GM12878 (cell line): ENCODE measurements at regions not wholly inside any gene's neighbourhood (a gene's known extent, or its start where the extent isn't known, plus 50 kb on each side); places are given as distances from the start of the nearest gene placed in this dataset.

Source experiments
- ATAC-seq: fragments of 200-7000 bp; cut with Tn5 transposase; 3 replicates; pipeline ENCODE4 v1.9.1; 2020; ENCODE audit warnings: mild to moderate bottlenecking, moderate library complexity
- BruUV-seq: library from RNA; stranded (reverse); fragments of 400-500 nt; replicated peaks from 2 replicates; lab custom pipeline; 2021; lab: Mats Ljungman, UMichigan
- CTCF ChIA-PET: fragments of 300-600 bp; sonication (Branson Sonifier 250); formaldehyde crosslinking; extraction: SDS; loops from one replicate; lab custom pipeline; 2021; ENCODE audit warnings: inconsistent platforms; lab: Yijun Ruan, JAX
- POLR2A ChIA-PET: fragments of 350-600 bp; formaldehyde crosslinking; extraction: SDS; loops from one replicate; lab custom pipeline; 2021; ENCODE audit warnings: inconsistent platforms; lab: Charles Lee
- RAD21 ChIA-PET: fragments of 300-600 bp; sonication (Branson Sonifier 250); formaldehyde crosslinking; loops from one replicate; lab custom pipeline; 2023; ENCODE audit warnings: antibody characterized with exemption; ENCODE audit not compliant: unreplicated experiment; lab: Charles Lee
- SMC1A ChIA-PET: fragments of 300-600 bp; sonication (Branson Sonifier 250); formaldehyde crosslinking; loops from one replicate; lab custom pipeline; 2023; ENCODE audit not compliant: unreplicated experiment, uncharacterized antibody; lab: Charles Lee
- DNase-seq: peaks from one replicate; pipeline ENCODE4 v3.0.0-alpha.2; 2011; ENCODE audit warnings: low read depth, low spot score
- FAIRE-seq: peaks from 3 replicates; lab custom pipeline; 2011; peaks lifted over from hg19 to GRCh38; lab: Jason Lieb, UNC
- H2AFZ ChIP-seq: 2 replicates; pipeline ENCODE4 v1.6.0; 2011; ENCODE audit warnings: low read depth, low read length, control low read depth; ENCODE audit not compliant: control insufficient read depth
- H3K27ac ChIP-seq: 2 replicates; pipeline ENCODE4 v1.5.1; 2011; ENCODE audit warnings: control low read depth; ENCODE audit not compliant: control insufficient read depth, insufficient read depth
- H3K27me3 ChIP-seq, 2 experiments: replicated peaks in 1 of 2; 2 replicates each; pipeline versions ENCODE4 v1.6.0 to v1.6.1; 2011; ENCODE audit warnings: low read length in 1 of 2; ENCODE audit not compliant: control insufficient read depth in 2 of 2, insufficient read depth in 2 of 2
- H3K36me3 ChIP-seq, 2 experiments: 2 replicates each; pipeline ENCODE4 v1.5.1; 2011; ENCODE audit warnings: low read length in 1 of 2; ENCODE audit not compliant: control insufficient read depth in 2 of 2, insufficient read depth in 2 of 2
- H3K4me1 ChIP-seq: 2 replicates; pipeline ENCODE4 v1.6.1; 2011; ENCODE audit warnings: mild to moderate bottlenecking, low read length, moderate library complexity, mixed read lengths; ENCODE audit not compliant: control insufficient read depth, insufficient read depth
- H3K4me2 ChIP-seq: 2 replicates; pipeline ENCODE4 v1.6.0; 2011; ENCODE audit warnings: control low read depth; ENCODE audit not compliant: control insufficient read depth, insufficient read depth
- H3K4me3 ChIP-seq: fragments of 200-600 bp; sonication (generic); 2 replicates; pipeline ENCODE4 v1.5.1; 2016
- H3K79me2 ChIP-seq: 2 replicates; pipeline ENCODE4 v1.6.0; 2011; ENCODE audit warnings: low read length; ENCODE audit not compliant: control insufficient read depth, insufficient read depth
- H3K9ac ChIP-seq: 2 replicates; pipeline ENCODE4 v1.8.0; 2011; ENCODE audit warnings: low read length, control low read depth, mixed read lengths; ENCODE audit not compliant: control insufficient read depth, insufficient read depth
- H3K9me3 ChIP-seq: replicated peaks from 3 replicates; pipeline ENCODE4 v1.5.1; 2011; ENCODE audit warnings: mild to moderate bottlenecking, low read length; ENCODE audit not compliant: control insufficient read depth, insufficient read depth
- H4K20me1 ChIP-seq: 2 replicates; pipeline ENCODE4 v1.6.0; 2011; ENCODE audit not compliant: control insufficient read depth, insufficient read depth
- BACH1 ChIP-seq: fragments of 450-650 bp; IDR thresholded peaks from 2 replicates; pipeline ENCODE4 v1.6.1; 2017; ENCODE audit warnings: mild to moderate bottlenecking, borderline replicate concordance
- BCL11A ChIP-seq: IDR thresholded peaks from 2 replicates; pipeline ENCODE4 v1.6.1; 2011; ENCODE audit warnings: low read depth, low read length
- CBFB ChIP-seq: IDR thresholded peaks from 2 replicates; pipeline ENCODE4 v1.6.1; 2016; ENCODE audit warnings: antibody characterized with exemption, low read depth
- CEBPZ ChIP-seq: fragments of 150-350 bp; IDR thresholded peaks from 2 replicates; pipeline ENCODE4 v1.6.1; 2016; ENCODE audit warnings: low read depth, low read length
- E2F4 ChIP-seq: IDR thresholded peaks from 2 replicates; pipeline ENCODE4 v1.6.1; 2012; ENCODE audit warnings: low read depth, low read length, improper control_type of control experiment
- IKZF2 ChIP-seq, 2 experiments: fragments of 450-650 bp; IDR thresholded peaks; 2 replicates each; pipeline ENCODE4 v1.6.1; 2017; ENCODE audit warnings: mild to moderate bottlenecking in 2 of 2, moderate library complexity in 2 of 2
- MEF2B ChIP-seq: fragments of 450-650 bp; IDR thresholded peaks from 2 replicates; pipeline ENCODE4 v1.6.1; 2018; ENCODE audit warnings: mild to moderate bottlenecking, moderate library complexity; ENCODE audit not compliant: partially characterized antibody, poor library complexity, severe bottlenecking
- MLLT1 ChIP-seq: fragments of 450-650 bp; IDR thresholded peaks from 2 replicates; pipeline ENCODE4 v1.6.1; 2016; ENCODE audit warnings: mild to moderate bottlenecking
- POLR2AphosphoS2 ChIP-seq: IDR thresholded peaks from 2 replicates; pipeline ENCODE4 v1.6.1; 2011; ENCODE audit warnings: low read depth, mild to moderate bottlenecking, low read length, improper control_type of control experiment, moderate library complexity
- POLR2AphosphoS5 ChIP-seq: IDR thresholded peaks from 2 replicates; pipeline ENCODE4 v1.6.1; 2011; ENCODE audit warnings: mild to moderate bottlenecking, low read length, inconsistent platforms
- STAT3 ChIP-seq: IDR thresholded peaks from 2 replicates; pipeline ENCODE4 v1.6.1; 2011; ENCODE audit warnings: low read depth, low read length, improper control_type of control experiment
- SUZ12 ChIP-seq: fragments of 200-600 bp; sonication (generic); IDR thresholded peaks from one replicate; pipeline ENCODE4 v1.6.1; 2018; ENCODE audit warnings: antibody characterized with exemption, mild to moderate bottlenecking; ENCODE audit not compliant: unreplicated experiment
- WGBS: methylation state at CpG from one replicate; pipeline ENCODE4 v1.1.6; 2016; ENCODE audit warnings: low lambda C conversion rate; ENCODE audit not compliant: insufficient replicate concordance, insufficient coverage; ENCODE audit errors: missing lambda C conversion rate; 5-methylcytosine and 5-hydroxymethylcytosine counted together
- in situ Hi-C: fragments of 300-500 bp; cut with MboI; formaldehyde crosslinking; loops from 9 replicates; pipeline ENCODE4 v1.14.3; 2018; ENCODE audit warnings: mixed read lengths
- intact Hi-C: fragments of 100-400 bp; cut with micrococcal nuclease; formaldehyde crosslinking; loops from one replicate; pipeline ENCODE4 v1.14.2; 2022; ENCODE audit not compliant: unreplicated experiment

GRCh38 chr6:47157653-47158219, 115.6 kb upstream of the ADGRF1 start:
- 0% methylated on average over 2 of the region's 2 CpGs for WGBS
- FAIRE-seq = no peak
- SMC1A ChIA-PET = interaction anchor here (0.6 kb wide), 1 partner anchor 112 kb away, joined by 3 read pairs; no protein-coding TSS in a partner anchor

GRCh38 chr6:47157063-47157462, 114.9 kb upstream of the ADGRF1 start:
- in situ Hi-C loops = no loop called here
- no peaks in the 10 kb centered on the region for H3K9me3 ChIP-seq
- H3K36me3 ChIP-seq = no peaks in the 10 kb centered on the region
- H3K9ac ChIP-seq = no peak overlapping the region
- H3K4me2 ChIP-seq = no peak overlapping the region
- no peak for DNase-seq
- H3K27me3 ChIP-seq = peaks cover 0 to 2% of the 10 kb centered on the region in 2 experiments; a peak in 2 of 4 replicates
- H4K20me1 ChIP-seq = no peaks in the 10 kb centered on the region
- no peaks in the 10 kb centered on the region for H3K4me1 ChIP-seq
- ATAC-seq = no peak
- ChIA-PET SMC1A (no interaction called here), POLR2A (no interaction called here), RAD21 (no interaction called here), CTCF (no interaction called here)
- H2AFZ ChIP-seq = no peak overlapping the region
- WGBS = 0% methylated on average over 1 of the region's 1 CpG
- BruUV-seq = no TSS peak
- H3K27ac ChIP-seq = no peak overlapping the region
- FAIRE-seq = no peak
- no peak overlapping the region for H3K4me3 ChIP-seq
- intact Hi-C loops = no loop called here
- no peaks in the 10 kb centered on the region for H3K79me2 ChIP-seq
- TF ChIP-seq CEBPZ (no peak), MLLT1 (no peak), POLR2AphosphoS5 (no peak), IKZF2 (IDR thresholded peaks at IDR 0.05) (no peak), BCL11A (no peak), MEF2B (no peak), E2F4 (no peak)

More at GRCh38 chr6:47157653-47158219, 115.6 kb upstream of the ADGRF1 start:
- no TSS peak for BruUV-seq
- no peak for DNase-seq
- in situ Hi-C loops (no loop called here), intact Hi-C loops (no loop called here)
- no peaks in the 10 kb centered on the region for H4K20me1 ChIP-seq
- H3K27me3 ChIP-seq = peaks cover 0 to 2% of the 10 kb centered on the region in 2 experiments; a peak in 2 of 4 replicates
- no peak overlapping the region for H3K4me2 ChIP-seq
- H3K4me3 ChIP-seq = no peak overlapping the region
- TF ChIP-seq BACH1 (no peak), MEF2B (no peak), SUZ12 (no peak), STAT3 (no peak), CBFB (no peak), POLR2AphosphoS2 (no peak)
- ChIA-PET POLR2A (no interaction called here), CTCF (no interaction called here), RAD21 (no interaction called here)
- H2AFZ ChIP-seq = no peak overlapping the region
- ATAC-seq = no peak
- H3K9ac ChIP-seq = no peak overlapping the region
- H3K9me3 ChIP-seq = no peaks in the 10 kb centered on the region
- no peaks in the 10 kb centered on the region for H3K79me2 ChIP-seq
- H3K4me1 ChIP-seq = no peaks in the 10 kb centered on the region; the same call in 1 of the 2 replicates
- no peaks in the 10 kb centered on the region for H3K36me3 ChIP-seq
- H3K27ac ChIP-seq = no peak overlapping the region
